ENCODE measurements at regions not wholly inside any gene's neighbourhood (a gene's known extent, or its start where the extent isn't known, plus 50 kb on each side); places are given as distances from the start of the nearest gene placed in this dataset.

DNA sequence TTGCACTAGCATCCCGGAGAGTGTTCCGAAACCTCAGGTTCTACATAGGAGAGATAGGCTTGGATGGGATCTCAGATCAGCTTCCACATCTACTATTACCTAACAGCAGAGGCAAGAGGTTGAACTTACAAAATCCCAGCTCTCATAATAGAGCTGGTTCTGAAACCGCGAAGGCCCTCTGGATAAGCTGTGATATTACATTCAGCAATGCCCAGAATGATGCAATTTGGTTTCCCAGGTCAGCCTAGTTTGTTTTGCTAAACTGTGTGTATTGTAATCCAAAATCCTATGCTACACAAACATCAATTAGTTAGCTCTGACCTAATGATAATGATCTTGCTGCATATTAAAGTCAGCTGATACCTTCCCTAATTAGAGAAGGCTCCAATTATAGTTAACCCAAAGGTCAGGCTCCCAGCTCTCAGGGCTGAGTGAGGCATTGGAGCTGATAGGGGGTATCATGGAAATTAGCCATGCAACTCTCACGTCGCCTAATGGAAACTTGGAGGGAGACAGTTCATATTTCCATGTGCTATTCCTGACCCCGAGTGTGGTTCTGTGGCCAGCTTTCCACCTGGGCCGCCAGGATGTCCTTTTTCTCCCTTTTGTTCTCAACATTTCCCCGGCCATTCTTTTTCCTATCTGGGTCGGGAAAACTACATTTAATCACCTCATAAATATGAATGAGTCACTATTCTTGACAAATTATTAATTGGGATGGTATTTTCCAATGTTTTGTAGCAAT is 278.4 kb upstream of the IRX1 start:
- no peak overlapping the region for H3K9ac ChIP-seq (ENCODE audit: control insufficient read depth, insufficient read depth, low read length)
- in situ Hi-C loops (cut with MboI): no loop called here
- no peaks in the 10 kb centered on the region for H3K4me1 ChIP-seq (ENCODE audit: control insufficient read depth, insufficient read depth, low read length)
- H3K36me3 ChIP-seq (ENCODE audit: control insufficient read depth in 2 of 2, insufficient read depth in 2 of 2, low read length in 1 of 2): no peaks in the 10 kb centered on the region
- DNase-seq (ENCODE audit: low read depth, low spot score) (no peak), FAIRE-seq (no peak), ATAC-seq (no peak)
- no peak overlapping the region for H2AFZ ChIP-seq (ENCODE audit: control insufficient read depth, low read depth, low read length)
- no peaks in the 10 kb centered on the region; the same call in 2 of the 3 replicates for H3K9me3 ChIP-seq (replicated peaks; ENCODE audit: control insufficient read depth, insufficient read depth, low read length)
- no peak overlapping the region for H3K4me2 ChIP-seq (ENCODE audit: control insufficient read depth, insufficient read depth)
- WGBS (ENCODE audit: insufficient coverage, insufficient replicate concordance, low lambda C conversion rate, missing lambda C conversion rate): 30% methylated on average over 10 of the region's 10 CpGs
- ChIA-PET POLR2A (no interaction called here), CTCF (no interaction called here), SMC1A (ENCODE audit: uncharacterized antibody, unreplicated experiment) (no interaction called here), RAD21 (ENCODE audit: unreplicated experiment) (no interaction called here)
- no peaks in the 10 kb centered on the region for H4K20me1 ChIP-seq (ENCODE audit: control insufficient read depth, insufficient read depth)
- no peak overlapping the region for H3K4me3 ChIP-seq
- no TSS peak for BruUV-seq (replicated peaks)
- no peaks in the 10 kb centered on the region for H3K79me2 ChIP-seq (ENCODE audit: control insufficient read depth, insufficient read depth, low read length)
- H3K27me3 ChIP-seq (replicated peaks in 1 of 2; ENCODE audit: control insufficient read depth in 2 of 2, insufficient read depth in 2 of 2, low read length in 1 of 2): no peaks in the 10 kb centered on the region
- intact Hi-C loops (cut with micrococcal nuclease; ENCODE audit: unreplicated experiment): no loop called here
- no peak overlapping the region for H3K27ac ChIP-seq (ENCODE audit: control insufficient read depth, insufficient read depth)
- no peak for TF ChIP-seq SP1 (IDR thresholded peaks at IDR 0.05; ENCODE audit: low read depth, low read length)
- TF ChIP-seq ZZZ3 (IDR thresholded peaks at IDR 0.05; ENCODE audit: control insufficient read depth, insufficient read length, low read depth): no peak
- no peak for TF ChIP-seq BCL3 (IDR thresholded peaks at IDR 0.05; ENCODE audit: borderline replicate concordance, insufficient read depth, low read depth, low read length, poor library complexity, severe bottlenecking)
- TF ChIP-seq, protein P1, sequence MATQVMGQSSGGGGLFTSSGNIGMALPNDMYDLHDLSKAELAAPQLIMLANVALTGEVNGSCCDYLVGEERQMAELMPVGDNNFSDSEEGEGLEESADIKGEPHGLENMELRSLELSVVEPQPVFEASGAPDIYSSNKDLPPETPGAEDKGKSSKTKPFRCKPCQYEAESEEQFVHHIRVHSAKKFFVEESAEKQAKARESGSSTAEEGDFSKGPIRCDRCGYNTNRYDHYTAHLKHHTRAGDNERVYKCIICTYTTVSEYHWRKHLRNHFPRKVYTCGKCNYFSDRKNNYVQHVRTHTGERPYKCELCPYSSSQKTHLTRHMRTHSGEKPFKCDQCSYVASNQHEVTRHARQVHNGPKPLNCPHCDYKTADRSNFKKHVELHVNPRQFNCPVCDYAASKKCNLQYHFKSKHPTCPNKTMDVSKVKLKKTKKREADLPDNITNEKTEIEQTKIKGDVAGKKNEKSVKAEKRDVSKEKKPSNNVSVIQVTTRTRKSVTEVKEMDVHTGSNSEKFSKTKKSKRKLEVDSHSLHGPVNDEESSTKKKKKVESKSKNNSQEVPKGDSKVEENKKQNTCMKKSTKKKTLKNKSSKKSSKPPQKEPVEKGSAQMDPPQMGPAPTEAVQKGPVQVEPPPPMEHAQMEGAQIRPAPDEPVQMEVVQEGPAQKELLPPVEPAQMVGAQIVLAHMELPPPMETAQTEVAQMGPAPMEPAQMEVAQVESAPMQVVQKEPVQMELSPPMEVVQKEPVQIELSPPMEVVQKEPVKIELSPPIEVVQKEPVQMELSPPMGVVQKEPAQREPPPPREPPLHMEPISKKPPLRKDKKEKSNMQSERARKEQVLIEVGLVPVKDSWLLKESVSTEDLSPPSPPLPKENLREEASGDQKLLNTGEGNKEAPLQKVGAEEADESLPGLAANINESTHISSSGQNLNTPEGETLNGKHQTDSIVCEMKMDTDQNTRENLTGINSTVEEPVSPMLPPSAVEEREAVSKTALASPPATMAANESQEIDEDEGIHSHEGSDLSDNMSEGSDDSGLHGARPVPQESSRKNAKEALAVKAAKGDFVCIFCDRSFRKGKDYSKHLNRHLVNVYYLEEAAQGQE (IDR thresholded peaks at IDR 0.05; ENCODE audit: low read depth, low read length): no peak
- TF ChIP-seq MTA2 (IDR thresholded peaks at IDR 0.05; ENCODE audit: low read depth): no peak
- TF ChIP-seq, protein P2, sequence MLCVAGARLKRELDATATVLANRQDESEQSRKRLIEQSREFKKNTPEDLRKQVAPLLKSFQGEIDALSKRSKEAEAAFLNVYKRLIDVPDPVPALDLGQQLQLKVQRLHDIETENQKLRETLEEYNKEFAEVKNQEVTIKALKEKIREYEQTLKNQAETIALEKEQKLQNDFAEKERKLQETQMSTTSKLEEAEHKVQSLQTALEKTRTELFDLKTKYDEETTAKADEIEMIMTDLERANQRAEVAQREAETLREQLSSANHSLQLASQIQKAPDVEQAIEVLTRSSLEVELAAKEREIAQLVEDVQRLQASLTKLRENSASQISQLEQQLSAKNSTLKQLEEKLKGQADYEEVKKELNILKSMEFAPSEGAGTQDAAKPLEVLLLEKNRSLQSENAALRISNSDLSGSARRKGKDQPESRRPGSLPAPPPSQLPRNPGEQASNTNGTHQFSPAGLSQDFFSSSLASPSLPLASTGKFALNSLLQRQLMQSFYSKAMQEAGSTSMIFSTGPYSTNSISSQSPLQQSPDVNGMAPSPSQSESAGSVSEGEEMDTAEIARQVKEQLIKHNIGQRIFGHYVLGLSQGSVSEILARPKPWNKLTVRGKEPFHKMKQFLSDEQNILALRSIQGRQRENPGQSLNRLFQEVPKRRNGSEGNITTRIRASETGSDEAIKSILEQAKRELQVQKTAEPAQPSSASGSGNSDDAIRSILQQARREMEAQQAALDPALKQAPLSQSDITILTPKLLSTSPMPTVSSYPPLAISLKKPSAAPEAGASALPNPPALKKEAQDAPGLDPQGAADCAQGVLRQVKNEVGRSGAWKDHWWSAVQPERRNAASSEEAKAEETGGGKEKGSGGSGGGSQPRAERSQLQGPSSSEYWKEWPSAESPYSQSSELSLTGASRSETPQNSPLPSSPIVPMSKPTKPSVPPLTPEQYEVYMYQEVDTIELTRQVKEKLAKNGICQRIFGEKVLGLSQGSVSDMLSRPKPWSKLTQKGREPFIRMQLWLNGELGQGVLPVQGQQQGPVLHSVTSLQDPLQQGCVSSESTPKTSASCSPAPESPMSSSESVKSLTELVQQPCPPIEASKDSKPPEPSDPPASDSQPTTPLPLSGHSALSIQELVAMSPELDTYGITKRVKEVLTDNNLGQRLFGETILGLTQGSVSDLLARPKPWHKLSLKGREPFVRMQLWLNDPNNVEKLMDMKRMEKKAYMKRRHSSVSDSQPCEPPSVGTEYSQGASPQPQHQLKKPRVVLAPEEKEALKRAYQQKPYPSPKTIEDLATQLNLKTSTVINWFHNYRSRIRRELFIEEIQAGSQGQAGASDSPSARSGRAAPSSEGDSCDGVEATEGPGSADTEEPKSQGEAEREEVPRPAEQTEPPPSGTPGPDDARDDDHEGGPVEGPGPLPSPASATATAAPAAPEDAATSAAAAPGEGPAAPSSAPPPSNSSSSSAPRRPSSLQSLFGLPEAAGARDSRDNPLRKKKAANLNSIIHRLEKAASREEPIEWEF (IDR thresholded peaks at IDR 0.05; ENCODE audit: insufficient replicate concordance, low read depth, low read length): no peak
- TF ChIP-seq, protein P3, sequence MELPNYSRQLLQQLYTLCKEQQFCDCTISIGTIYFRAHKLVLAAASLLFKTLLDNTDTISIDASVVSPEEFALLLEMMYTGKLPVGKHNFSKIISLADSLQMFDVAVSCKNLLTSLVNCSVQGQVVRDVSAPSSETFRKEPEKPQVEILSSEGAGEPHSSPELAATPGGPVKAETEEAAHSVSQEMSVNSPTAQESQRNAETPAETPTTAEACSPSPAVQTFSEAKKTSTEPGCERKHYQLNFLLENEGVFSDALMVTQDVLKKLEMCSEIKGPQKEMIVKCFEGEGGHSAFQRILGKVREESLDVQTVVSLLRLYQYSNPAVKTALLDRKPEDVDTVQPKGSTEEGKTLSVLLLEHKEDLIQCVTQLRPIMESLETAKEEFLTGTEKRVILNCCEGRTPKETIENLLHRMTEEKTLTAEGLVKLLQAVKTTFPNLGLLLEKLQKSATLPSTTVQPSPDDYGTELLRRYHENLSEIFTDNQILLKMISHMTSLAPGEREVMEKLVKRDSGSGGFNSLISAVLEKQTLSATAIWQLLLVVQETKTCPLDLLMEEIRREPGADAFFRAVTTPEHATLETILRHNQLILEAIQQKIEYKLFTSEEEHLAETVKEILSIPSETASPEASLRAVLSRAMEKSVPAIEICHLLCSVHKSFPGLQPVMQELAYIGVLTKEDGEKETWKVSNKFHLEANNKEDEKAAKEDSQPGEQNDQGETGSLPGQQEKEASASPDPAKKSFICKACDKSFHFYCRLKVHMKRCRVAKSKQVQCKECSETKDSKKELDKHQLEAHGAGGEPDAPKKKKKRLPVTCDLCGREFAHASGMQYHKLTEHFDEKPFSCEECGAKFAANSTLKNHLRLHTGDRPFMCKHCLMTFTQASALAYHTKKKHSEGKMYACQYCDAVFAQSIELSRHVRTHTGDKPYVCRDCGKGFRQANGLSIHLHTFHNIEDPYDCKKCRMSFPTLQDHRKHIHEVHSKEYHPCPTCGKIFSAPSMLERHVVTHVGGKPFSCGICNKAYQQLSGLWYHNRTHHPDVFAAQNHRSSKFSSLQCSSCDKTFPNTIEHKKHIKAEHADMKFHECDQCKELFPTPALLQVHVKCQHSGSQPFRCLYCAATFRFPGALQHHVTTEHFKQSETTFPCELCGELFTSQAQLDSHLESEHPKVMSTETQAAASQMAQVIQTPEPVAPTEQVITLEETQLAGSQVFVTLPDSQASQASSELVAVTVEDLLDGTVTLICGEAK (IDR thresholded peaks at IDR 0.05; ENCODE audit: borderline replicate concordance): no peak
- TF ChIP-seq CREB1 (IDR thresholded peaks at IDR 0.05; ENCODE audit: low read depth): no peak
